8988T (cell line): ENCODE measurements at regions not wholly inside any gene's neighbourhood (a gene's known extent, or its start where the extent isn't known, plus 50 kb on each side); places are given as distances from the start of the nearest gene placed in this dataset.
A peak's percentile ranks its signal among the peaks of the same experiment; 100 is the strongest.
"Not testable (repeated sequence)": the region's sequence is repeated elsewhere in the genome, so short reads cannot be mapped to it uniquely, and the experiment has no call there.

Experiments
- DNase-seq: peaks from one replicate; pipeline ENCODE4 v3.0.0; 2011

- DNase-seq = no peak
These were observed 128.3 kb upstream of the LSM14A start for GRCh38 chr19:34044021-34044420.

GRCh38 chr19:34049944-34050343 is 122.4 kb upstream of the LSM14A start:
- DNase-seq = no peak

- DNase-seq = not testable (repeated sequence)
These were observed 121.9 kb upstream of the LSM14A start for GRCh38 chr19:34050430-34050829.

- no peak for DNase-seq
These were observed 121.0 kb upstream of the LSM14A start for GRCh38 chr19:34051255-34051654.

GRCh38 chr19:34057155-34057554 is 115.1 kb upstream of the LSM14A start:
- no peak for DNase-seq

- no peak for DNase-seq
These were observed 106.2 kb upstream of the LSM14A start for GRCh38 chr19:34066007-34066643.

GRCh38 chr19:34067861-34068271 is 104.4 kb upstream of the LSM14A start:
- peak; percentile 76 for DNase-seq

- no peak for DNase-seq
These were observed 96.6 kb upstream of the LSM14A start for GRCh38 chr19:34075661-34076091.

GRCh38 chr19:34082289-34083077 is 89.8 kb upstream of the LSM14A start:
- DNase-seq = no peak

GRCh38 chr19:34084396-34085145 is 87.7 kb upstream of the LSM14A start:
- no peak for DNase-seq

- DNase-seq = no peak
These were observed 87.0 kb upstream of the LSM14A start for GRCh38 chr19:34085336-34085735.

GRCh38 chr19:34088292-34088691 is 84.0 kb upstream of the LSM14A start:
- DNase-seq = no peak

- DNase-seq = no peak
These were observed 82.7 kb upstream of the LSM14A start for GRCh38 chr19:34089566-34089965.

GRCh38 chr19:34094960-34095359 is 77.3 kb upstream of the LSM14A start:
- no peak for DNase-seq

- DNase-seq = not testable (repeated sequence)
These were observed 76.9 kb upstream of the LSM14A start for GRCh38 chr19:34095411-34095810.

GRCh38 chr19:34096020-34096915 is 76.0 kb upstream of the LSM14A start:
- peak; percentile 32 for DNase-seq

GRCh38 chr19:34104096-34104495 is 68.2 kb upstream of the LSM14A start:
- DNase-seq = no peak

GRCh38 chr19:34104557-34104956 is 67.7 kb upstream of the LSM14A start:
- no peak for DNase-seq

GRCh38 chr19:34109596-34109995 is 62.7 kb upstream of the LSM14A start:
- DNase-seq = no peak

- no peak for DNase-seq
These were observed 53.2 kb upstream of the LSM14A start for GRCh38 chr19:34118879-34119748.

GRCh38 chr19:34120141-34120540 is 52.2 kb upstream of the LSM14A start:
- no peak for DNase-seq
